Thoracic aorta (tissue), 2 donors: ENCODE measurements at regions not wholly inside any gene's neighbourhood (a gene's known extent, or its start where the extent isn't known, plus 50 kb on each side); places are given as distances from the start of the nearest gene placed in this dataset.

ENCODE experiments used
- ATAC-seq: fragments of 150-250 bp; one replicate; pipeline ENCODE4 v1.8.0; 2017; ENCODE audit warnings: low read depth; ENCODE audit not compliant: insufficient number of reproducible peaks, low FRiP score
- DNase-seq: peaks from one replicate; pipeline ENCODE4 v3.0.0-alpha.2; 2020; ENCODE audit warnings: low spot score
- H3K27ac ChIP-seq, 2 donors: fragments of 200-600 bp; sonication (generic); 1 replicate in 1 of 2; 2 replicates in 1 of 2; pipeline ENCODE4 v1.5.1; 2016; ENCODE audit warnings: mild to moderate bottlenecking in 2 of 2, moderate library complexity in 2 of 2
- H3K27me3 ChIP-seq: fragments of 200-600 bp; sonication (generic); replicated peaks from 2 replicates; pipeline ENCODE4 v1.6.0; 2016; ENCODE audit warnings: mild to moderate bottlenecking; ENCODE audit not compliant: insufficient read depth
- H3K36me3 ChIP-seq: fragments of 200-600 bp; sonication (generic); one replicate; pipeline ENCODE4 v1.5.1; 2016
- H3K4me1 ChIP-seq, 2 donors: fragments of 200-600 bp; sonication (generic); 1 replicate in 1 of 2; 2 replicates in 1 of 2; pipeline versions ENCODE4 v1.5.1 to v1.6.0; 2016; ENCODE audit warnings: low read depth in 2 of 2, mild to moderate bottlenecking in 1 of 2; ENCODE audit not compliant: control insufficient read depth in 1 of 2
- H3K4me3 ChIP-seq: fragments of 200-600 bp; sonication (generic); 2 replicates; pipeline ENCODE4 v1.5.1; 2016; ENCODE audit warnings: mild to moderate bottlenecking
- H3K9me3 ChIP-seq: fragments of 200-600 bp; sonication (generic); 2 replicates; pipeline ENCODE4 v1.5.1; 2016
- TF ChIP-seq, protein P1 (sequence below): fragments of 200-600 bp; sonication (generic); IDR thresholded peaks from one replicate; pipeline ENCODE4 v1.5.1; 2019; ENCODE audit warnings: antibody characterized with exemption

DNA sequence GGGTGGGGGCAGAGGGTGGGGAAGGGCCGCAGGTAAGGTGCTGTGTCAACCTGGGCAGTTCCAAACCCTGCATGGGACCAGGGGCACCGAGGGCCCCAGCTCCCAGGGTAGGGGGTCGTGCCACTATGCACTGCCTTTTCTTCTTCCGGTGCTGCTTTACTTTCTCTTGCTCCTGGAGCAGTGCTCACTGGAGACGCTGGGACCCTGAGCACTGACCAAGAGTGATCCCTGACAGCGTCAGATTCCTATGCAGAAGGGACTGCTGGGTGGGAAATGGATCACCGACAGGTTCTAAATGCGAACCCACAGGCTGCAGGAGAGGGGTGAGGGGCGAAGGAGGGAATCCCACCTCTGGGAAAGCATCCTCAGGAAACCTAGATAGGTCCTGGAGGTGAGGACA is 470.1 kb downstream of the SOX9 start:
- Histone ChIP-seq H3K9me3 (no peaks in the 10 kb centered on the region), H3K4me3 (peak overlapping the region; percentile 73), H3K27ac (no peak overlapping the region), H3K4me1 (peaks cover 0 to 13% of the 10 kb centered on the region in 2 donors), H3K36me3 (no peaks in the 10 kb centered on the region), H3K27me3 (no peaks in the 10 kb centered on the region)
- TF ChIP-seq, protein P1, sequence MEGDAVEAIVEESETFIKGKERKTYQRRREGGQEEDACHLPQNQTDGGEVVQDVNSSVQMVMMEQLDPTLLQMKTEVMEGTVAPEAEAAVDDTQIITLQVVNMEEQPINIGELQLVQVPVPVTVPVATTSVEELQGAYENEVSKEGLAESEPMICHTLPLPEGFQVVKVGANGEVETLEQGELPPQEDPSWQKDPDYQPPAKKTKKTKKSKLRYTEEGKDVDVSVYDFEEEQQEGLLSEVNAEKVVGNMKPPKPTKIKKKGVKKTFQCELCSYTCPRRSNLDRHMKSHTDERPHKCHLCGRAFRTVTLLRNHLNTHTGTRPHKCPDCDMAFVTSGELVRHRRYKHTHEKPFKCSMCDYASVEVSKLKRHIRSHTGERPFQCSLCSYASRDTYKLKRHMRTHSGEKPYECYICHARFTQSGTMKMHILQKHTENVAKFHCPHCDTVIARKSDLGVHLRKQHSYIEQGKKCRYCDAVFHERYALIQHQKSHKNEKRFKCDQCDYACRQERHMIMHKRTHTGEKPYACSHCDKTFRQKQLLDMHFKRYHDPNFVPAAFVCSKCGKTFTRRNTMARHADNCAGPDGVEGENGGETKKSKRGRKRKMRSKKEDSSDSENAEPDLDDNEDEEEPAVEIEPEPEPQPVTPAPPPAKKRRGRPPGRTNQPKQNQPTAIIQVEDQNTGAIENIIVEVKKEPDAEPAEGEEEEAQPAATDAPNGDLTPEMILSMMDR, result no peak
- ATAC-seq (no peak), DNase-seq (no peak)

DNA sequence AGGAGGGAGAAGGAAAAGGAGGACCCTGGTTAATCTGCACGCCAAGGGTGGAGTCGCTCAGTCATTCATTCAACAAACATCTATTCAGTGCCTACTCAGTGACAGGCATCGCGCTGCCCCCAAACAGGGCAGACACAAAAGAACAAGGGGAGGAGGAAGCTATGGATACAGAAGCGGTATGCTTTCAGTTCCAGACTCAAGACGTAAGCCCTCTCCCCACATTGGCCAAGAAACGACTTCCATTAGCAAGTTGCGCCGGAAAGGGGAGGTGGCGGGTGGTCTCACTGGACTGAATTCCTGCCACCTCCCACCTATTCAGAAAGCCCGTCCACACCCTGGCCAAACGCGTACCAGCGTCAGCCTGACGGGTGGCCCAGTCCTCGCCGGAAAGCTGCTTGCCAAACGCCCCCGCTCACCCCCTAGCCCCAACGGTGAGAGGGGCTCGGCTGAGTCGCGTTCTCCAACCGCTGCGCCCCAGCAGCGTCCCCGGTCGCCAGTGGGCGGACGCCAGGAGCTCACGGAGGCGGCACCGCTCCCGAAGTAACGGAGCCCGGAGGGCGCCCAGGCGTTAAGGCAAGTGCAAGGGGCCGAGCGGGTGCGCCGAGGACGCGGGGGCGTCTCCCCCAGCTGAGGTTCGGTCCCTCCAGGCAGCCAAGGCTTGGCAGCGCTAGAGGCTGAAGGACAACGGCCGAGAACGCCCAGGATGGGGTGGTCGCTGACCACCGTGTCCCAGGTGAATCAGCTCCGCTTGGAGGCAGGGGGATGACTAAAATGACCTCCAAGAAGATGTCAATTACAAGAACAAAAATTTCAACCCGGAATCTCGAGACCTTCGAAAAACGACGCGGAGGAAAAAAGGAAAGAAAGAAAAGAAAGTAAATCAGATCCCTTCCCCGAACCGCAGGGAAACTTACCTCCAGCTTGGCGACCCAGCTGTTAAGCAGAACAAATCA is 470.7 kb downstream of the SOX9 start:
- H3K27ac ChIP-seq, result no peak overlapping the region
- TF ChIP-seq, protein P1, result no peak
- no peak for ATAC-seq
- H3K4me1 ChIP-seq, result peaks cover 0 to 13% of the 10 kb centered on the region in 2 donors
- no peak for DNase-seq
- H3K27me3 ChIP-seq, result no peaks in the 10 kb centered on the region
- H3K36me3 ChIP-seq, result no peaks in the 10 kb centered on the region
- peak overlapping the region; percentile 73 for H3K4me3 ChIP-seq
- H3K9me3 ChIP-seq, result no peaks in the 10 kb centered on the region

DNA sequence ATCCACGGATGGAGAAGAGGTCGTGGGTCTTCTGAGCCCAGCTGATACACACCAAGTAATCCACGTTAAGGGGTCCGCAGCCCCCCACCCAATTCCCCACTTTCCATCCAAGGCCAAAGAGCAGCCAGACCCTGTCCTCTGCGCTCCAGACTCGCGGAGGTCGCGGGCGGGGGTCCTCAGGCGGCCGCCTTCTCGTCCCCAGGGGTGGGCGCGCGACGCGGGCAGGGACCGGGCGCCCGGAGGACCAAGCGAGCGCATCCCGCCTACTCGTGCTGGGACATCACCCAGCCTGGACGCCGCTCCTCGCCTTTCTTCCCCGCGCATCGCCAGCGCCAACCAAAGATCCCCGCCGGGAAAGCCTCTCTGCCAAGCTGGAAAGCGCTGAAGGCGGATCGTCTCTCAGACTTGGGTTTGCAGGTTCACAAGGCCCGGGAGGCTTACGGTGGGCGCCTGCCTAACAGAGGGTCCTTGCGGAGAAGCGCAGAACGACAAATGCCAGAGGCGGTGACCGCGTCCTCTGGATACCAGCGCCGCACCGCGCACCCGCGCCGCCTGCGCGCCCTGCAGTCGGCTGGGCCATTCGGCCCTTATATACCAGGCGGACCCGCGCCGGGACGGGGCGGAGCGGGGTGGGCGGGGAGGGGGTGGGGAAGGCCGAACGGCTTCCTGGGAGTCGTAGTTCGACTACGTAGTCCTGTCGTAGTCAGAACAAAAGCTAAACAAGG is 471.6 kb downstream of the SOX9 start:
- Histone ChIP-seq H3K36me3 (no peaks in the 10 kb centered on the region), H3K4me1 (peaks cover 0 to 13% of the 10 kb centered on the region in 2 donors), H3K9me3 (no peaks in the 10 kb centered on the region), H3K27ac (peak overlapping the region in 1 of 2 donors; percentile 49), H3K4me3 (peak overlapping the region; percentile 73), H3K27me3 (no peaks in the 10 kb centered on the region)
- peak; percentile 54 for ATAC-seq
- DNase-seq, result no peak
- TF ChIP-seq, protein P1, result no peak

DNA sequence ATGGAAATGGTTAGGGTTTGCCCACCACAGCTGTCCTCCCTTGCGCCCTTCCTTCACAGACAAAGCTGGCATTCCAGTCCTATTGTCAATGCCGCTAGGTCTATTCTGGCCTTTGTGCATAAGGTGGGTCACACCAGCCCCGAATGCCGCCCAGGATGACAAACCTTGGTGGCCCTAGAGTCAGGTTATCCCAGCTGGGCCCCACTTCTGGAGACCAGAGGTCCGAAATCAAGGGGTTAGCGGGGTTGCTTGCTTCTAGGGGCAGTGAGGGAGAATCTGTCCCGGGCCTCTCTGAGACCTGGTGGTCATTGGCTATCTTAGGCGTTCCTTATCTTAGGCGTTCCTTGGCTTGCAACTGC is 472.1 kb downstream of the SOX9 start:
- Histone ChIP-seq H3K4me1 (peaks cover 0 to 19% of the 10 kb centered on the region in 2 donors), H3K27me3 (no peaks in the 10 kb centered on the region), H3K36me3 (no peaks in the 10 kb centered on the region), H3K9me3 (no peaks in the 10 kb centered on the region), H3K27ac (no peak overlapping the region), H3K4me3 (peak overlapping the region; percentile 73)
- TF ChIP-seq, protein P1, result no peak
- ATAC-seq (no peak), DNase-seq (no peak)

DNA sequence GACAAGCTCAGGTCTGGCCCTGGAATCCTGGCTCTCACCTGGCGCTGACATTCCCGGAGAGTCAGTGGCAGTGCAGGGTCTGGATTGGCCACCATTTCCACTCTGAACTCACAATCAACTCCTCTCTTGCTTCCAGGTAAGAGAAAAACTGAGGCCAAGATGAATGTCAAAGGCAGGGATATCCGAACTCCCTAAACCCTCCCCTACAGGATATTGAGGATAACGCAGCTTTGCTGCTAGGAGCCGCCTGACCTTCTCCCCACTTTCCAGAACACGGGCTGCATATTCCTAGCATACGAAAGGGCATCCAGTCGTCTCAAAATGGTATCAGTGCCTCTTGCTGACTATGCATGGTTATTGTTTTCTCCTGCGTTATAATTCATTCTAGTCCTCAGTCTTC is 473.4 kb downstream of the SOX9 start:
- Histone ChIP-seq H3K4me3 (no peak overlapping the region), H3K27ac (no peak overlapping the region), H3K27me3 (no peaks in the 10 kb centered on the region), H3K9me3 (no peaks in the 10 kb centered on the region), H3K4me1 (peaks cover 3 to 30% of the 10 kb centered on the region in 2 donors), H3K36me3 (no peaks in the 10 kb centered on the region)
- no peak for DNase-seq
- TF ChIP-seq, protein P1, result no peak
- no peak for ATAC-seq
